A673 (cell line): ENCODE measurements at regions not wholly inside any gene's neighbourhood (a gene's known extent, or its start where the extent isn't known, plus 50 kb on each side); places are given as distances from the start of the nearest gene placed in this dataset.

ENCODE experiments used
- BruUV-seq: library from RNA; stranded (reverse); fragments of 400-500 nt; replicated peaks from 2 replicates; lab custom pipeline; 2021; lab: Mats Ljungman, UMichigan
- CTCF ChIA-PET: fragments of 300-600 bp; sonication (Branson Sonifier 250); formaldehyde crosslinking; loops from one replicate; lab custom pipeline; 2022; ENCODE audit warnings: antibody characterized with exemption; lab: Charles Lee
- POLR2A ChIA-PET: fragments of 300-600 bp; sonication (Branson Sonifier 250); formaldehyde crosslinking; loops from one replicate; lab custom pipeline; 2022; ENCODE audit warnings: antibody characterized with exemption; ENCODE audit not compliant: low non-redundant PET; lab: Charles Lee
- DNase-seq: peaks from one replicate; pipeline ENCODE4 v3.0.0-alpha.2; 2015; ENCODE audit warnings: low spot score
- H3K27ac ChIP-seq: fragments of 200-600 bp; sonication (generic); 2 replicates; pipeline ENCODE4 v1.5.1; 2016; ENCODE audit warnings: mixed run types, low read depth, mild to moderate bottlenecking, mixed read lengths, antibody characterized with exemption, low read length; ENCODE audit not compliant: poor library complexity, severe bottlenecking
- H3K27me3 ChIP-seq: fragments of 200-600 bp; sonication (generic); replicated peaks from 2 replicates; pipeline ENCODE4 v1.6.1; 2017; ENCODE audit warnings: mixed run types, low read depth, mild to moderate bottlenecking, mixed read lengths, antibody characterized with exemption, low read length; ENCODE audit not compliant: insufficient read depth, poor library complexity
- H3K36me3 ChIP-seq: fragments of 200-600 bp; sonication (generic); 2 replicates; pipeline ENCODE4 v1.6.1; 2016; ENCODE audit warnings: mixed run types, mild to moderate bottlenecking, mixed read lengths, antibody characterized with exemption, low read length; ENCODE audit not compliant: insufficient read depth, poor library complexity, severe bottlenecking
- H3K4me1 ChIP-seq: fragments of 200-600 bp; sonication (generic); 2 replicates; pipeline ENCODE4 v1.6.1; 2017; ENCODE audit warnings: mixed run types, mild to moderate bottlenecking, mixed read lengths, antibody characterized with exemption, low read length; ENCODE audit not compliant: insufficient read depth, poor library complexity, severe bottlenecking
- H3K4me3 ChIP-seq: fragments of 200-600 bp; sonication (generic); 2 replicates; pipeline ENCODE4 v1.5.1; 2016; ENCODE audit warnings: low read depth, mixed run types, mild to moderate bottlenecking, mixed read lengths, low read length; ENCODE audit not compliant: poor library complexity, severe bottlenecking
- H3K9me3 ChIP-seq: fragments of 200-600 bp; sonication (generic); 2 replicates; pipeline ENCODE4 v1.6.1; 2016; ENCODE audit warnings: mixed run types, low read depth, mild to moderate bottlenecking, mixed read lengths, antibody characterized with exemption, low read length; ENCODE audit not compliant: poor library complexity, severe bottlenecking
- EZH2 ChIP-seq: fragments of 200-600 bp; sonication (generic); IDR thresholded peaks from 2 replicates; pipeline ENCODE4 v1.6.1; 2017; ENCODE audit warnings: borderline replicate concordance, low read depth, mild to moderate bottlenecking, mixed read lengths, antibody characterized with exemption, low read length; ENCODE audit not compliant: poor library complexity, severe bottlenecking
- intact Hi-C: fragments of 100-400 bp; cut with micrococcal nuclease; formaldehyde crosslinking; loops from one replicate; pipeline ENCODE4 v1.10.0; 2022; ENCODE audit not compliant: unreplicated experiment
- TF ChIP-seq, protein P1 (sequence below): fragments of 300-800, 200-600 bp; sonication (generic); conservative IDR thresholded peaks from 2 replicates; pipeline ENCODE4 v1.5.1; 2017; ENCODE audit warnings: low read depth, mild to moderate bottlenecking, antibody characterized with exemption, low read length, moderate library complexity, mixed read lengths

DNA sequence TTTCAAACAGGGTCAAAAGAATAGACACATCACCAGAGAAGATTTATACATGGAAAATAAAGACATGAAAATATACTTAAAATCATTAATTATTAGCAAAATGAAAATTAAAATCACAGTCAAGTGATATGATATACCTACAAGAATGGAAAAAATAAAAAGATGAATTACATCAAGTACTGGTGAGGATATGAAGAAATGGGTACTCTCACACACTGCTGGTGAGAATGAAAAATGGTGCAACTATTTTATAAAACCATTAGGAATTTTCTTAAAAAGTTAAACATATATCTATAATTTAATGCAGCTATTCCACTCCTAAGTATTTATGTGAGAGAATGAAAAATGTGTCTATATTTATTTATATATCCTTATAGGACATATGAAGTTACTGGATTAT, 136.3 kb upstream of the GRIK2 start:
- no peak for DNase-seq
- Histone ChIP-seq H3K9me3 (peaks cover 6% of the 10 kb centered on the region), H3K4me3 (no peak overlapping the region), H3K27me3 (no peaks in the 10 kb centered on the region), H3K36me3 (no peaks in the 10 kb centered on the region), H3K4me1 (no peaks in the 10 kb centered on the region), H3K27ac (no peak overlapping the region)
- intact Hi-C loops = no loop called here
- POLR2A ChIA-PET = no interaction called here
- CTCF ChIA-PET = no interaction called here
- TF ChIP-seq, protein P1, sequence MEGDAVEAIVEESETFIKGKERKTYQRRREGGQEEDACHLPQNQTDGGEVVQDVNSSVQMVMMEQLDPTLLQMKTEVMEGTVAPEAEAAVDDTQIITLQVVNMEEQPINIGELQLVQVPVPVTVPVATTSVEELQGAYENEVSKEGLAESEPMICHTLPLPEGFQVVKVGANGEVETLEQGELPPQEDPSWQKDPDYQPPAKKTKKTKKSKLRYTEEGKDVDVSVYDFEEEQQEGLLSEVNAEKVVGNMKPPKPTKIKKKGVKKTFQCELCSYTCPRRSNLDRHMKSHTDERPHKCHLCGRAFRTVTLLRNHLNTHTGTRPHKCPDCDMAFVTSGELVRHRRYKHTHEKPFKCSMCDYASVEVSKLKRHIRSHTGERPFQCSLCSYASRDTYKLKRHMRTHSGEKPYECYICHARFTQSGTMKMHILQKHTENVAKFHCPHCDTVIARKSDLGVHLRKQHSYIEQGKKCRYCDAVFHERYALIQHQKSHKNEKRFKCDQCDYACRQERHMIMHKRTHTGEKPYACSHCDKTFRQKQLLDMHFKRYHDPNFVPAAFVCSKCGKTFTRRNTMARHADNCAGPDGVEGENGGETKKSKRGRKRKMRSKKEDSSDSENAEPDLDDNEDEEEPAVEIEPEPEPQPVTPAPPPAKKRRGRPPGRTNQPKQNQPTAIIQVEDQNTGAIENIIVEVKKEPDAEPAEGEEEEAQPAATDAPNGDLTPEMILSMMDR = no peak
- no peak for TF ChIP-seq EZH2
- no TSS peak for BruUV-seq

- H3K27me3 ChIP-seq = no peaks in the 10 kb centered on the region
- H3K27ac ChIP-seq = no peak overlapping the region
- no peak overlapping the region for H3K4me3 ChIP-seq
- TF ChIP-seq EZH2 = no peak
- TF ChIP-seq, protein P1 = no peak
- CTCF ChIA-PET = no interaction called here
- no peak for DNase-seq
- POLR2A ChIA-PET = no interaction called here
- intact Hi-C loops = no loop called here
- peaks cover 6% of the 10 kb centered on the region for H3K9me3 ChIP-seq
- H3K36me3 ChIP-seq = no peaks in the 10 kb centered on the region
- H3K4me1 ChIP-seq = no peaks in the 10 kb centered on the region
- BruUV-seq = no TSS peak
These were observed 134.0 kb upstream of the GRIK2 start for GRCh38 chr6:101259505-101259904.

DNA sequence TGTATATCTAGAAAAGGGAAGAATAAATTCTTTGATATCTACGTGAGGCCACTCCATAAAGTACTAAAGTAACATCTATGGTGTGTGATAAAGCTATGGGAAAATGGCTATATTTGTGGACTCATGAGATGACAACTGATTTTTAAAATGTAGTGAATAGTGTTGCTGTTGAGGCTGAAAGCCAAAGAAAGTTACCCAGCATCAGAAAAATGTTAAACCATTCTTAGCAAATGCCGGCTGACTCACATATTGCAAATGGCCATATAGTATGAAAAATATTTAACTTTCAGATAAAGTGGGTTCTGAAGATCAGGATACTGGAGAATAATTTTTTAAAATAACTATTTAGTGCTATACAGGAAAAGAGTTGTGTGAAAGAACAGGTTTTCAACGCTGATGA, 129.9 kb upstream of the GRIK2 start:
- H3K9me3 ChIP-seq = no peaks in the 10 kb centered on the region
- CTCF ChIA-PET = no interaction called here
- no peaks in the 10 kb centered on the region for H3K4me1 ChIP-seq
- H3K4me3 ChIP-seq = no peak overlapping the region
- TF ChIP-seq EZH2 = no peak
- TF ChIP-seq, protein P1 = no peak
- H3K36me3 ChIP-seq = no peaks in the 10 kb centered on the region
- no peak for DNase-seq
- intact Hi-C loops = no loop called here
- no TSS peak for BruUV-seq
- POLR2A ChIA-PET = no interaction called here
- no peaks in the 10 kb centered on the region for H3K27me3 ChIP-seq
- no peak overlapping the region for H3K27ac ChIP-seq
